CD4-positive, alpha-beta T cell treated with Interferon alpha-2 for 1 hour (primary cell): ENCODE measurements at regions not wholly inside any gene's neighbourhood (a gene's known extent, or its start where the extent isn't known, plus 50 kb on each side); places are given as distances from the start of the nearest gene placed in this dataset.

ENCODE experiments used
- DNase-seq, 2 donors: peaks; one replicate each; pipeline ENCODE4 v3.0.0-alpha.2; 2020 to 2022

GRCh38 chr6:125499535-125499934, 197.8 kb upstream of the HDDC2 start:
- DNase-seq, result no peak

- DNase-seq, result no peak
These were observed 201.4 kb upstream of the HDDC2 start for GRCh38 chr6:125503181-125503580.

GRCh38 chr6:125507987-125508655, 206.4 kb upstream of the HDDC2 start:
- no peak for DNase-seq

- no peak for DNase-seq
These were observed 207.0 kb upstream of the HDDC2 start for GRCh38 chr6:125508793-125509192.

GRCh38 chr6:125509477-125509876, 207.7 kb upstream of the HDDC2 start:
- no peak for DNase-seq

- DNase-seq, result no peak
These were observed 208.6 kb upstream of the HDDC2 start for GRCh38 chr6:125510405-125510804.

GRCh38 chr6:125511809-125512396, 210.1 kb upstream of the HDDC2 start:
- DNase-seq, result no peak

- no peak for DNase-seq
These were observed 210.9 kb upstream of the HDDC2 start for GRCh38 chr6:125512621-125513020.

- DNase-seq, result no peak
These were observed 212.2 kb upstream of the HDDC2 start for GRCh38 chr6:125513978-125514377.

GRCh38 chr6:125516644-125517043, 214.9 kb upstream of the HDDC2 start:
- no peak for DNase-seq

- no peak for DNase-seq
These were observed 217.6 kb upstream of the HDDC2 start for GRCh38 chr6:125519367-125519766.

GRCh38 chr6:125524356-125524755, 222.6 kb upstream of the HDDC2 start:
- no peak for DNase-seq

- DNase-seq, result no peak
These were observed 223.3 kb upstream of the HEY2 start for GRCh38 chr6:125526007-125526720.

GRCh38 chr6:125528621-125529041, 220.8 kb upstream of the HEY2 start:
- DNase-seq, result no peak

- no peak for DNase-seq
These were observed 220.4 kb upstream of the HEY2 start for GRCh38 chr6:125529061-125529460.

- DNase-seq, result no peak
These were observed 215.6 kb upstream of the HEY2 start for GRCh38 chr6:125533710-125534397.

- no peak for DNase-seq
These were observed 214.8 kb upstream of the HEY2 start for GRCh38 chr6:125534430-125535263.

GRCh38 chr6:125537090-125537489, 212.3 kb upstream of the HEY2 start:
- no peak for DNase-seq

- no peak for DNase-seq
These were observed 209.5 kb upstream of the HEY2 start for GRCh38 chr6:125539892-125540291.

- no peak for DNase-seq
These were observed 204.6 kb upstream of the HEY2 start for GRCh38 chr6:125544819-125545218.

GRCh38 chr6:125546841-125547251, 202.6 kb upstream of the HEY2 start:
- no peak for DNase-seq

GRCh38 chr6:125547381-125547780, 202.1 kb upstream of the HEY2 start:
- DNase-seq, result no peak
